Activated CD4-positive, alpha-beta T cell treated with anti-CD3 and anti-CD28 coated beads for 36 hours (primary cell): ENCODE measurements at regions not wholly inside any gene's neighbourhood (a gene's known extent, or its start where the extent isn't known, plus 50 kb on each side); places are given as distances from the start of the nearest gene placed in this dataset.
A peak's percentile ranks its signal among the peaks of the same experiment; 100 is the strongest.

Experiments
- ATAC-seq: fragments of 200-7000 bp; cut with Tn5 transposase; one replicate; pipeline ENCODE4 v1.10.0; 2021; ENCODE audit warnings: mild to moderate bottlenecking, moderate library complexity
- CTCF ChIA-PET: fragments of 350-600 bp; sonication (Branson Sonifier 250); formaldehyde crosslinking; loops from one replicate; lab custom pipeline; 2021; ENCODE audit warnings: antibody characterized with exemption; lab: Charles Lee
- POLR2A ChIA-PET: fragments of 350-600 bp; sonication (Branson Sonifier 250); formaldehyde crosslinking; loops from one replicate; lab custom pipeline; 2021; ENCODE audit warnings: antibody characterized with exemption, inconsistent platforms; lab: Charles Lee
- DNase-seq: peaks from one replicate; pipeline ENCODE4 v3.0.0-alpha.2; 2020
- H3K27ac Mint-ChIP-seq: one replicate; pipeline ENCODE4 v1.8.0; 2021; ENCODE audit warnings: mixed read lengths
- H3K27me3 Mint-ChIP-seq: one replicate; pipeline ENCODE4 v1.8.0; 2021; ENCODE audit warnings: mixed read lengths
- H3K36me3 Mint-ChIP-seq: one replicate; pipeline ENCODE4 v1.8.0; 2021; ENCODE audit warnings: low read depth, mixed read lengths
- H3K4me1 Mint-ChIP-seq: one replicate; pipeline ENCODE4 v1.8.0; 2021; ENCODE audit warnings: mixed read lengths
- H3K4me3 Mint-ChIP-seq: one replicate; pipeline ENCODE4 v1.8.0; 2021; ENCODE audit warnings: mild to moderate bottlenecking, moderate library complexity, mixed read lengths
- H3K9me3 Mint-ChIP-seq: one replicate; pipeline ENCODE4 v1.8.0; 2021; ENCODE audit warnings: low read depth, mixed read lengths
- intact Hi-C, 2 experiments: fragments of 100-400 bp; cut with DNase I in 1 of 2; cut with micrococcal nuclease in 1 of 2; formaldehyde crosslinking; loops; one replicate each; pipeline versions ENCODE4 v1.14.2 to v1.15.1; 2022 to 2024; cut with DNase I, micrococcal nuclease

GRCh38 chr6:22073516-22074198 is 223.2 kb downstream of the PRL start:
- no peak for DNase-seq
- no peak for ATAC-seq
- H3K9me3 Mint-ChIP-seq = no peaks in the 10 kb centered on the region
- no peaks in the 10 kb centered on the region for H3K36me3 Mint-ChIP-seq
- ChIA-PET POLR2A (no interaction called here), CTCF (no interaction called here)
- H3K27me3 Mint-ChIP-seq = no peaks in the 10 kb centered on the region
- H3K27ac Mint-ChIP-seq = no peak overlapping the region
- no peak overlapping the region for H3K4me3 Mint-ChIP-seq
- H3K4me1 Mint-ChIP-seq = peaks cover 9% of the 10 kb centered on the region
- intact Hi-C loops = no loop called here

GRCh38 chr6:22078288-22078687 is 218.5 kb downstream of the PRL start:
- Mint-ChIP-seq H3K27ac (no peak overlapping the region), H3K9me3 (no peaks in the 10 kb centered on the region), H3K4me3 (no peak overlapping the region), H3K36me3 (no peaks in the 10 kb centered on the region), H3K4me1 (no peaks in the 10 kb centered on the region), H3K27me3 (no peaks in the 10 kb centered on the region)
- intact Hi-C loops = no loop called here
- no peak for DNase-seq
- POLR2A ChIA-PET = no interaction called here
- CTCF ChIA-PET = interaction anchor here (0.8 to 1.2 kb wide), 2 partner anchors 10 to 69 kb away, joined by 3 read pairs; no protein-coding TSS in a partner anchor
- no peak for ATAC-seq

DNA sequence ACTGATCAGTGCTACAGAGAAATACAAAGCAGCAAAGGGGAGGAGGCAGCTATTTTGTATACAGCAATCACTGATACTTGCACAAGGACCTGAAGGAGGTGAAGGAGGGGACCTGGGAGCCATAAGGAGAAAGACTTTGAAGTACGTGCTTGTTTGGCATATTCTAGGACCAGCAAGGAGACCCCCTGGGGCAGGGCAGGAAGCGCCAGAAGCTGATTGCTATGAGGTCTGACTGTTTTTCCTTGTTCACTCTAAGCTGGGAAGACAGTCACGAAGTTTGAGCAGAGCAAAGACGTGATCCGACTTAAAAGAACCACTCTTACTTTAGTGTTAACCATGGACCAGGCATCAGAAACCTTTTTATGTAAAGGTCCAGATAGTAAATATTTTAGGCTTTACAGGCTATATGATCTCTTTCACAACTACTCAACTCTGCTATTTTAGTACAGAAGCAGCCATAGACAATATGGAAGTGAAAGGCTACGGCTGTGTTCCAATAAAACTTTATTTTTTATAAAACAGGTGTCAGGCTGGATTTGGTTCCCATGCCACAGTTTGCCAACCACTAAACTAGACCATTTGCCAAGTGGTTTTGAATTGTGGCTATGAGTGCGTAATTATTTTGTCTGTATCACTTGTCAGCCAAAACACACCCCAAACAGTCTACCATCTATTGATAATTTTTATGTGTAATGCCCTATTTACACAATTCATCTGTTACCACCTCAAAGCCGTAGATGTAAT is 217.9 kb downstream of the PRL start:
- Mint-ChIP-seq H3K9me3 (no peaks in the 10 kb centered on the region), H3K27me3 (no peaks in the 10 kb centered on the region), H3K4me3 (no peak overlapping the region), H3K4me1 (no peaks in the 10 kb centered on the region), H3K36me3 (no peaks in the 10 kb centered on the region), H3K27ac (no peak overlapping the region)
- ATAC-seq = no peak
- ChIA-PET POLR2A (no interaction called here), CTCF (interaction anchor here (0.8 kb wide), 1 partner anchor 69 kb away, joined by 3 read pairs; no protein-coding TSS in a partner anchor)
- intact Hi-C loops = no loop called here
- no peak for DNase-seq

GRCh38 chr6:22079783-22080182 is 217.1 kb downstream of the PRL start:
- no peak overlapping the region for H3K4me3 Mint-ChIP-seq
- H3K27ac Mint-ChIP-seq = no peak overlapping the region
- no peaks in the 10 kb centered on the region for H3K9me3 Mint-ChIP-seq
- CTCF ChIA-PET = no interaction called here
- ATAC-seq (no peak), DNase-seq (no peak)
- no peaks in the 10 kb centered on the region for H3K27me3 Mint-ChIP-seq
- POLR2A ChIA-PET = no interaction called here
- intact Hi-C loops = no loop called here
- H3K4me1 Mint-ChIP-seq = no peaks in the 10 kb centered on the region
- H3K36me3 Mint-ChIP-seq = no peaks in the 10 kb centered on the region

- no peaks in the 10 kb centered on the region for H3K9me3 Mint-ChIP-seq
- no peak overlapping the region for H3K4me3 Mint-ChIP-seq
- POLR2A ChIA-PET = no interaction called here
- H3K4me1 Mint-ChIP-seq = no peaks in the 10 kb centered on the region
- intact Hi-C loops = no loop called here
- DNase-seq (no peak), ATAC-seq (no peak)
- no peaks in the 10 kb centered on the region for H3K36me3 Mint-ChIP-seq
- H3K27me3 Mint-ChIP-seq = no peaks in the 10 kb centered on the region
- no peak overlapping the region for H3K27ac Mint-ChIP-seq
- CTCF ChIA-PET = no interaction called here
These were observed 215.1 kb downstream of the PRL start for GRCh38 chr6:22081709-22082108.

GRCh38 chr6:22082218-22082617 is 214.6 kb downstream of the PRL start:
- no peaks in the 10 kb centered on the region for H3K27me3 Mint-ChIP-seq

GRCh38 chr6:22083119-22083518 is 213.7 kb downstream of the PRL start:
- Mint-ChIP-seq H3K27ac (no peak overlapping the region), H3K4me1 (peaks cover 3% of the 10 kb centered on the region), H3K4me3 (no peak overlapping the region), H3K27me3 (no peaks in the 10 kb centered on the region), H3K9me3 (no peaks in the 10 kb centered on the region), H3K36me3 (no peaks in the 10 kb centered on the region)
- DNase-seq = no peak
- intact Hi-C loops = no loop called here
- ChIA-PET POLR2A (no interaction called here), CTCF (interaction anchor here (0.7 kb wide), 1 partner anchor 241 kb away, joined by 3 read pairs; no protein-coding TSS in a partner anchor)
- ATAC-seq = no peak

More at GRCh38 chr6:22082218-22082617, 214.6 kb downstream of the PRL start:
- no peaks in the 10 kb centered on the region for H3K4me1 Mint-ChIP-seq
- H3K4me3 Mint-ChIP-seq = no peak overlapping the region
- intact Hi-C loops = no loop called here
- no peaks in the 10 kb centered on the region for H3K9me3 Mint-ChIP-seq
- ATAC-seq = no peak
- POLR2A ChIA-PET = no interaction called here
- no peak overlapping the region for H3K27ac Mint-ChIP-seq
- CTCF ChIA-PET = no interaction called here
- no peaks in the 10 kb centered on the region for H3K36me3 Mint-ChIP-seq
- no peak for DNase-seq

- H3K36me3 Mint-ChIP-seq = no peaks in the 10 kb centered on the region
- peaks cover 14% of the 10 kb centered on the region for H3K4me1 Mint-ChIP-seq
- CTCF ChIA-PET = interaction anchor here (0.7 kb wide), 1 partner anchor 19 kb away, joined by 3 read pairs; no protein-coding TSS in a partner anchor
- no peak overlapping the region for H3K4me3 Mint-ChIP-seq
- ATAC-seq (no peak), DNase-seq (no peak)
- no peaks in the 10 kb centered on the region for H3K9me3 Mint-ChIP-seq
- H3K27ac Mint-ChIP-seq = no peak overlapping the region
- intact Hi-C loops = no loop called here
- H3K27me3 Mint-ChIP-seq = no peaks in the 10 kb centered on the region
- POLR2A ChIA-PET = interaction anchor here (0.5 kb wide), 1 partner anchor 429 kb away, joined by 4 read pairs; no protein-coding TSS in a partner anchor
These were observed 208.7 kb downstream of the PRL start for GRCh38 chr6:22087960-22088706.

DNA sequence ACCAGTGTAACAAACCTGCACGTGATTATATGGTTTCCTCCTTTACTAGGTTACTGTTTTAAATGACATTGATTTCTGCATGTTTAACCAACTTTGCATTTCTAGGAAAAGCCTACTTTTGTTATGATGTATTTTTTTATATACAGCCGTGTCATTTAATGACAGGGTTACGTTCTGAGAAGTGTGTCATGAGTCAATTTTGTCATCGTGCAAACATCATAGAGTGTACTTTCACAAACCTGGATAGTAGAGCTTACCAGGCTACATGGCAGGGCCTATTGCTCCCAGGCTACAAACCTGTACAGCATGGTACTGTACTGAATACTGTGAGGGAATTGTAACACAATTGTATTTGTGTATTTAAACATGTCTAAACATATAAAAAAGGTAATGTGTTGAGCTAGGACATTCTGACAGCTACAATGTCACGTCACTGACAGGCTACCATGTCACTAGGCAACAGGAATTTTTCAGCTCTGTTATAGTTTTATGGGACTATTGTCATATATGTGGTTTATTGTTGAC is 205.3 kb downstream of the PRL start:
- peaks cover 2% of the 10 kb centered on the region for H3K9me3 Mint-ChIP-seq
- no peak overlapping the region for H3K4me3 Mint-ChIP-seq
- intact Hi-C loops = loop anchor here (2.0 to 5.0 kb wide), 2 partner anchors 23 to 56 kb away; no protein-coding TSS in a partner anchor
- H3K27ac Mint-ChIP-seq = no peak overlapping the region
- ATAC-seq (peak; percentile 93), DNase-seq (no peak)
- no peaks in the 10 kb centered on the region for H3K27me3 Mint-ChIP-seq
- no peaks in the 10 kb centered on the region for H3K36me3 Mint-ChIP-seq
- peaks cover 14% of the 10 kb centered on the region for H3K4me1 Mint-ChIP-seq
- CTCF ChIA-PET = no interaction called here
- POLR2A ChIA-PET = interaction anchor here (0.9 kb wide), 1 partner anchor 55 kb away, joined by 3 read pairs; no protein-coding TSS in a partner anchor

DNA sequence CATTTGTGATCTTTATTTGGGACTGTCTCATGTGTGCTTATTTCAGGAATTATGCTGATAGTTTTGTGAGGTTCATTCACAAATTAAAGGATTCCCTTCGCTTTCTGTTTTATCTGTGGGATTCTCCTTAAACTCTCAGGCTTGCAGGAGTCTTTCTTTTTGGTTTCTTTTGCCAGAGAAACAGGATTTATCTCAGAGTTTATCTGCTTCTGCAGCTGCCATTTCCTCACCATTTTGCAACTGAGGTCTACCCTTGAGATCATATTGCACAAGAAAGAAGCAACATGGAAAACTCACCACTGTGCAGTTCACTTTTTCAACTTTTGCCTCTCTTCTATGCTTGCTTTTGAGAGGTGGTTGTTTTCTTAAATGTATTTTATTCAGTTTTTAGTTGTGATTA is 201.0 kb downstream of the PRL start:
- DNase-seq (no peak), ATAC-seq (no peak)
- Mint-ChIP-seq H3K4me3 (no peak overlapping the region), H3K4me1 (peaks cover 11% of the 10 kb centered on the region), H3K27me3 (peaks cover 2% of the 10 kb centered on the region), H3K27ac (no peak overlapping the region), H3K9me3 (peaks cover 2% of the 10 kb centered on the region), H3K36me3 (no peaks in the 10 kb centered on the region)
- CTCF ChIA-PET = interaction anchor here (0.9 kb wide), 1 partner anchor 26 kb away, joined by 3 read pairs; no protein-coding TSS in a partner anchor
- POLR2A ChIA-PET = no interaction called here
- intact Hi-C loops = no loop called here

- Mint-ChIP-seq H3K4me3 (no peak overlapping the region), H3K36me3 (no peaks in the 10 kb centered on the region), H3K27me3 (peaks cover 2% of the 10 kb centered on the region), H3K4me1 (peaks cover 14% of the 10 kb centered on the region), H3K9me3 (peaks cover 2% of the 10 kb centered on the region), H3K27ac (no peak overlapping the region)
- POLR2A ChIA-PET = no interaction called here
- DNase-seq (no peak), ATAC-seq (no peak)
- CTCF ChIA-PET = interaction anchor here (0.8 kb wide), 1 partner anchor 314 kb away, joined by 3 read pairs; no protein-coding TSS in a partner anchor
- intact Hi-C loops = no loop called here
These were observed 198.2 kb downstream of the PRL start for GRCh38 chr6:22098601-22099031.
